ENCODE measurements at regions not wholly inside any gene's neighbourhood (a gene's known extent, or its start where the extent isn't known, plus 50 kb on each side); places are given as distances from the start of the nearest gene placed in this dataset.
A peak's percentile ranks its signal among the peaks of the same experiment; 100 is the strongest.

DNA sequence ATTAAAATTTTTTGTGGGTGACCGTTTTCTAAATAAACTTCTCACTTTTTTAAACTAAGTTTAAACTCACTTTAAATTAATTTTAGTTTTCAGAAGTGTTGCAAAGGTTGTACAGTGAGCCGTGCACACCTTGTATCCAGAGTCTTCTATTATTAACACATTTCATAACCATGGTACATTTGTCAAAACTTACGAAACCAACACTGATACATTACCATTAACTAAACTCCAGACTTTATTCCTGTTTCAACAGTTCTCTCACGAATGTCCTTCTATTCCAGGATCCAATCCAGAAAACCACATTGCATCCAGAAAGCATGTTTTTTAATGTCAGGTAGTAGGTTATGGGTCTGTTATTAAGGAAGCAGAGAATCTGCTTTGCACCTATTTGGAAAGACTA, 319.9 kb downstream of the CBLN4 start:
- H3K36me3 Mint-ChIP-seq (ENCODE audit: low read depth), result no peaks in the 10 kb centered on the region
- peaks cover 6% of the 10 kb centered on the region for H3K27me3 Mint-ChIP-seq (ENCODE audit: low read depth, poor library complexity)
- no peak for TF ChIP-seq CTCF (IDR thresholded peaks at IDR 0.05)
- H3K9me3 Mint-ChIP-seq, result no peaks in the 10 kb centered on the region
- no peak for DNase-seq
- H3K27ac Mint-ChIP-seq, result no peak overlapping the region
- H3K4me3 Mint-ChIP-seq, result no peak overlapping the region
- H3K4me1 Mint-ChIP-seq, result peaks cover 23% of the 10 kb centered on the region

- H3K4me3 Mint-ChIP-seq, result no peak overlapping the region
- TF ChIP-seq CTCF (IDR thresholded peaks at IDR 0.05), result no peak
- H3K4me1 Mint-ChIP-seq, result peaks cover 19% of the 10 kb centered on the region
- no peaks in the 10 kb centered on the region for H3K36me3 Mint-ChIP-seq (ENCODE audit: low read depth)
- no peaks in the 10 kb centered on the region for H3K9me3 Mint-ChIP-seq
- peak overlapping the region; percentile 82 for H3K27ac Mint-ChIP-seq
- peaks cover 6% of the 10 kb centered on the region for H3K27me3 Mint-ChIP-seq (ENCODE audit: low read depth, poor library complexity)
- peak; percentile 4 for DNase-seq
Observed at GRCh38 chr20:55684578-55684977, 320.7 kb downstream of the CBLN4 start.

- H3K9me3 Mint-ChIP-seq, result no peaks in the 10 kb centered on the region
- peaks cover 3% of the 10 kb centered on the region for H3K27me3 Mint-ChIP-seq (ENCODE audit: low read depth, poor library complexity)
- H3K4me1 Mint-ChIP-seq, result peaks cover 10% of the 10 kb centered on the region
- DNase-seq, result no peak
- no peak overlapping the region for H3K4me3 Mint-ChIP-seq
- TF ChIP-seq CTCF (IDR thresholded peaks at IDR 0.05), result no peak
- no peak overlapping the region for H3K27ac Mint-ChIP-seq
- no peaks in the 10 kb centered on the region for H3K36me3 Mint-ChIP-seq (ENCODE audit: low read depth)
Observed at GRCh38 chr20:55678970-55679667, 326.2 kb downstream of the CBLN4 start.

DNA sequence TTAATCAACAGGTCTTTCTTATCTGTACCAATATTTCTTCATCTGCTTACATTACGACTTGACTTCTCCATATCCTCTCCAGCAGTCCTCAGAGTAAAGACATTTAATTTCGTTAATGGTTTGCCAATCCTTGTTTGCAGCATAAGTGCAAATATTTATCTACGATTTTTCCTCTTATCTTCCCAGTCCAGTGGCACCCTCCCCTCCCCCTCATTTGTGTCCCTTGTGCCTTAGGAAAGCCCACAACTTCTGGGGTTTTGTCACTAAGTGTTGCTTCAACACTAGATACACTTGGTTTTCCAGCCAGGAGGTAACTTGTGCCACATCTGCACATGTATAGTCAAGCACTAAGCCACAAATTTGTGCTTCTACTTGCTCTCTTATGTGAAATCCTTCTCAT, 327.2 kb downstream of the CBLN4 start:
- Mint-ChIP-seq H3K27ac (no peak overlapping the region), H3K9me3 (no peaks in the 10 kb centered on the region), H3K36me3 (ENCODE audit: low read depth) (no peaks in the 10 kb centered on the region), H3K4me3 (no peak overlapping the region), H3K27me3 (ENCODE audit: low read depth, poor library complexity) (peaks cover 3% of the 10 kb centered on the region), H3K4me1 (peaks cover 7% of the 10 kb centered on the region)
- no peak for DNase-seq
- TF ChIP-seq CTCF (IDR thresholded peaks at IDR 0.05), result no peak

- Mint-ChIP-seq H3K4me3 (no peak overlapping the region), H3K9me3 (no peaks in the 10 kb centered on the region), H3K36me3 (ENCODE audit: low read depth) (no peaks in the 10 kb centered on the region), H3K27me3 (ENCODE audit: low read depth, poor library complexity) (peaks cover 3% of the 10 kb centered on the region), H3K4me1 (peaks cover 12% of the 10 kb centered on the region), H3K27ac (no peak overlapping the region)
- no peak for DNase-seq
- TF ChIP-seq CTCF (IDR thresholded peaks at IDR 0.05), result no peak
Observed at GRCh38 chr20:55677011-55677410, 328.3 kb downstream of the CBLN4 start.

DNA sequence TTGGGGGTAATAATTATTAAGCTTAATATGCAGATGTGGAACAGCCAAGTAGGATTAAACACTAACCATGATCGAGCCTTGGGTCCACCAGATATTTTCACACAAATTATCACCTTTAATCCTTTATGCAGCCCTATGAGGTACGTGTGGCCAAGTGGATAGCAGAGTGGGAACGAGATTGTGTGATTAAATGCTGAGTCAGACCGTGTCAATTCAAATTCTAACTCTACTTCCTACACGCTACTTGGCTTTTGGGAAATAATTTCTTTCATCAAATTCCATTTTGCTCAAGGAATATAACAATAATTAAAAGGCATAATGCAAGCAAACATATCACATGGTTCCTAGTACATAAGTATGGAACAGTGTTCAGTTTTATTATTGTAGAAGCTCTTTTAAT, 329.2 kb downstream of the CBLN4 start:
- no peak for TF ChIP-seq CTCF (IDR thresholded peaks at IDR 0.05)
- Mint-ChIP-seq H3K27me3 (ENCODE audit: low read depth, poor library complexity) (no peaks in the 10 kb centered on the region), H3K27ac (no peak overlapping the region), H3K9me3 (no peaks in the 10 kb centered on the region), H3K36me3 (ENCODE audit: low read depth) (no peaks in the 10 kb centered on the region), H3K4me1 (peaks cover 20% of the 10 kb centered on the region), H3K4me3 (no peak overlapping the region)
- no peak for DNase-seq
